NCI-H748 treated with DMSO at 0.1 percent for 48 hours (cell line): ENCODE measurements at regions not wholly inside any gene's neighbourhood (a gene's known extent, or its start where the extent isn't known, plus 50 kb on each side); places are given as distances from the start of the nearest gene placed in this dataset.

ENCODE experiments used
- DNase-seq: peaks from one replicate; lab custom pipeline; 2025; lab: John Stamatoyannopoulos, UW

GRCh38 chr13:84332346-84332745, 450.1 kb upstream of the SLITRK1 start:
- no peak for DNase-seq

DNA sequence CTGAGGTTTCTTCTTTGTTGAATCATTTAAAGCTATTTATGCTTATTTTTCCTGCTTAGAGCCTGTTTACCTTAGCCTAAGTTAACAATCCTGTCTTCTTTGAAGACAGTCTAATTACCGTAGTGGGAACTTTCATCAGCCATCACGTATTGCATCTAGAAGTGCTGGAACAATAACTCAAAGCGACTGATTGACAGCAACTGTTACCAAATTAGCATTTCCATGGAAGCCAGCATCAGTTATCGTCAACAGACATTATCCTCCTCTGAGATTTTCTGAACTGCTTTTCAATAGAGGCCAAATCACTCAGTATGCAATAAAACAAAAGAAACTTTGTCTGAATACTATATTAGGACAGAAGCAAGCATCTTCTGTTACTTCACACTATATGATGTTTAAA, 433.3 kb upstream of the SLITRK1 start:
- peak; percentile 41 for DNase-seq

GRCh38 chr13:84303035-84303434, 420.8 kb upstream of the SLITRK1 start:
- DNase-seq, result no peak

DNA sequence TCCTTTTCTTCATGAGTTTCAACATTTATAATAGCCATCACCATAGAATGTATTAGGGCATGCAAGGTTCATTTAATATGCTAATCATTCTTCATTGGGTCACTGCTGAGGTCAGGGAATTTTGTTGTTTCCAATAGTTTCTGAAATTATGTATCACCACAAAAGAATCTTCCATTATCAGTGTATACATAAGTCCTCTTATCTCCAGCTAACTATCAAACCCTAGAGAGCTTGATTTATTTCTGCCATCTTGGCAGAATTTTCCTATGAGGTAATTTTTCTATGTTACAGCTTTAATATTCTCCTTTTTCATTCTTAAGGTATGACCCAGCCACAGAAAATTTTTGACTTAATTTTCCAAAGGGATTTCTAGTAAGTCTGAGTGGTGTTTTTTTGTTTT, 415.0 kb upstream of the SLITRK1 start:
- no peak for DNase-seq

DNA sequence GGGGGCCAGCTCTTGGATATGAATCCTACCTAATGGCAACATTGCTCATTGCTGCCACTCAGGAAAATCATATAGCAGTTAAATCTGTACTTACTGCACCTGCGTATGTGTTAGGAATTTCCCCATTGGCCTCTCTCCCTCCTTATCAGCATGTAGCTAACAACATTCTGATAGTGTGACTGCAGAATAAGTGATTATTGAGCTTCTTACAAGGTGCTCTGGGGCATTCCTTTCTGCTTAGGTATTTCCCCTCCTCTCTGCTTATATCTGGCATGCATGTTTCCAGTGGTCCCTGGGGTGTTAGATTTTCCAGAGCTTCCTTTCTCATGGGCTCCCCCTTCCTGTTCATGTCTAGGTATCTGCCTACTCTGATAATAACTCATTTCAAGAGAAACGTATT, 414.1 kb upstream of the SLITRK1 start:
- DNase-seq, result no peak

GRCh38 chr13:84294576-84294975, 412.3 kb upstream of the SLITRK1 start:
- no peak for DNase-seq

GRCh38 chr13:84290386-84290785, 408.1 kb upstream of the SLITRK1 start:
- DNase-seq, result no peak

- DNase-seq, result no peak
These were observed 396.9 kb upstream of the SLITRK1 start for GRCh38 chr13:84279166-84279565.

- no peak for DNase-seq
These were observed 390.7 kb upstream of the SLITRK1 start for GRCh38 chr13:84272877-84273562.

DNA sequence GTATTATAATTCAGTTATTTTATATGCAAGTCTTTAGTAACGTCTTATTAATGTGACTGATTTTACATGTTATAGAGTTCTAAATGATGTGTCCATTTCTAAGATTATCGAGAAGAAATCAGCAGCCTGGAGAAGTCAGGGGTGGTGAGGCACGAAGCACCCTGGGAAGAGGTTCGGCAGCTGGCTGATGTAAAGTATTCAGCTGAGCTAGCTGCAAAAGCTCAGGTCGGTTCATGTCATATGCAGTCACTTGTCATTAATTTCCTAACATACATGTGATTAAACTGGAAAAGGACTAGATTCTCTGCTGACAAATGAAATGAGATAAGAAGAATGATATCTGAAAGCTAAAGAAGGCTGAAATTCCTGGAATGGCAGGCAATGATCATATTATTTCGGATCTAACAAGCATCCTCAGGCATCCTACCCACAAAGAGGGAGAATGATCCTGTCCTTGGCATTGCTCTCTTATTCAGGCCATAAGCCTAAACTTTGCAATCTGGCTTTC, 383.0 kb upstream of the SLITRK1 start:
- DNase-seq, result no peak

DNA sequence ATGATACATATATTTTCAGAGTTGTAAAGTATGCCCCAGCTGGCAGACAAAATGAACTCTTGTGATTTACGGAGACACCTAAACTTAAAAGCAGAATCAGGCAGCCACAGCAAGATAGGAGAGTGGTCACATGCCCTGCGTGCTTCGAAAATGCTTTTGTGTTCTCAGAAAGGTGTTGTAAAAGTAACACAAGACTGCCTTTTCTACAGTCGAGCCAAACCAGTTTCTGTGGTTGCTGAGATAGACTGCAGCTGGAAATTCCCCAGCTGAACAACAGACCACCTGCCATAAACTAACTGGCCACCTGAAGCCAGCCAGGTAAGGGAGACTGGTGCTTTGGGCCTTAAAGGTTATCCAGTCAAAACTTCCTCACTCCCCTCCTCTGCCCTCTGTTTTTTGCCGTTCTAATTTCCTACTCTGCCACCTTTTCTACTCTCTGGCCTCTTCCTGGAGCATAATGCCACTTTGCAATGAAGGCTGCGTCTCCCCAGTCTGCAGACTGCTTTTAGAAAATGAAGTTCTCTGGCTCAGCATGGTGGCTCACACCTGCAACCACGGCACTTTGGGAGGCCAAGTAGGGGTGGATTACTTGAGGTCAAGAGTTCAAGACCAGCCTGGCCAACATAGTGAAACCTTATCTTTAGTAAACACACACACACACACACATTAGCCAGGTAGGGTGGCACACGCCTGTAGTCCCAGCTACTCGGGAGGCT, 381.2 kb upstream of the SLITRK1 start:
- no peak for DNase-seq

DNA sequence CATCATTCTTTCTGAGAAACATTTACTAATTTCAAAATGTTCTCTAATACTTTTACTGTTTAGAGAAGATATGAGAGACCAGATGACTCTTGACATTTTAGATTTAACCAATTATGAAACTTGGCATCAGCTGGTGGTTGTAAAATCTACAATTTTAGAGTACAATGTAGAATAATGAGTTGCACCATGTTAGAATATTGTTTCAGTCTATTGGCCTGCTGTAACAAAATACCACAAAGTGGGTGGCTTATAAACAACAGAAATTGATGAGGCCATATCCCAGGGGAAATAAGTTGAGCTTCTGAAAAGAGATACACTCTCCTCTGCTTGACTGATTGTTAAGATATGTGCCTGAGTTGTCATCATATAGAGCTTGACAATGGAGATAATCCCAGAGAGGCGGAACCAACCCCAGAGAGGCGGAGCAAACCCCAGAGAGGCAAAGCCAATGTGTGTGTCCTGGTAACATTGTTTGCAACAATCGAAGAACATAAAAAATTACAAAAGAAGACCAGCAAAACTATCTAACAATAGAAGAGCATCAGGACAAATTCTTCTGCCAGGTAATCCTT, 373.0 kb upstream of the SLITRK1 start:
- no peak for DNase-seq

- DNase-seq, result no peak
These were observed 367.2 kb upstream of the SLITRK1 start for GRCh38 chr13:84249463-84249862.

DNA sequence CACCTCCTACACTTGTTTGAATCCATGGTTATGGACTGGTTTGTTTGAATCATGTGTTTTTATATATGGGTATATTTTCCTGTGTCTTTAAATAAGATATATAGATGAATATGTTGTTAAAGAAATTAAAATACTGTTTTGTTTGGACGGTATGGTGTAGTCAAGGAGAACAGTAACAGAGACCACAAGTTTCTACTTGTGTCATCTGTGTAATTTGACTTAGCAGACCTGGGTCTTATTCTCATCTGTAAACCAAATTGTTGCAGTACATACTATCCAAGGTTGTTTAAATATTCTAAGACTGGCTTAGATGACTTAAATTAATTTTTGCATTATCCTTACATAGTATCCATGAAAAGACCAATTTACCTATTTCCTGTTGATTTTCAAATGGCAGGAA, 361.1 kb upstream of the SLITRK1 start:
- DNase-seq, result no peak

DNA sequence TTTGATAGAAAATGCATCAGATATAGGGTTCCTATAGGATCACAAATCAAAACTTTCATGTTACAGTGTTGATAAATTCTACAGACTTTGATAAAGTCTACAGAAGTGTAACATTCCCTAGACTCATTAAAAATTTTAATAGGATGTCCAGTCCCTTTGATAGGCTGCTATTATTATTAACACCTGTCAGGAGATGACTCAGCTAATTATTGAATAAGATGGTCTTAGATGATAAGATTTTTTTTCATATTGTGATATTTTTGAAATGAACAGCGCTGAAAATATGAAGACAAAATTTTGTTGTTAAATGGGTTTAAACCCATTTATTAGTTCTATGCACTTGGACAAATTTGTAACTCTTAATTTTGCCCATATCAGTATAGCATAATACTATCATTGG, 356.8 kb upstream of the SLITRK1 start:
- no peak for DNase-seq

DNA sequence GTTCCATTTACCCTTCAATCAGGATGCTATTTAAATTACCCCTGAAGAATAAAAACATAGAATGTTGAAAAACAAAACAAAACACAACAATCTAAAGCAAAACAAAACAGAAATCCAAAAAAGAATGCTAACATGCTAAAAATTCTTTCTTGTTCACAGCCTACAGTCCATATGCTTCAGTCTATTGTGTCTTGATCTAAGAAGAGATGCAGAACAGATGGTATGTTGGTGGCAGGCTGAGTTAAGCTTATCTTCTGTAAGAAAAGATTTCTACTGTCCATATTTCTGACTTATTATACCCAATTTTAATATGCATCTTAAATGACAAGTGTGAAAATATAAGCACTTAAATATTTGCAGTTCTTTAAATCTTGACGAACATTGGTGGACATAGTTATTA, 356.1 kb upstream of the SLITRK1 start:
- DNase-seq, result no peak

DNA sequence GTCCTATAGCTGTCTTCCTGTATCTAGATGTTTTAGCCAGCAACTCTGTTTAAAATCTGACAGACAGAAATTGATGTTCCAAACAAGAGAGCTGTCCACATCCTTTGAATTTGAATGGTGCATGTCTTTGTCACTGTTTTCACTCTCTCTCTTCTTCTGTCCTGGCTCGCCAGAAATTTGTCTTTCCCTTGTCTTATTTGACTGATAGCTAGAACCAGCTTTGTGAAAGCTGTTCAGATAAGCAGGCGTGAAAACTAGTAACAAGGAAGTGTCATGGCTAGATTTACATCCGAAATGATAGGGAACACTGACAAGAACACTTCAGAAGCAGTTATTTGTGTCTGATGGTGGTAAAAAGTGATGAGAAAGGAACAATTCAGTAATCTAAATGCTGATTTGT, 354.9 kb upstream of the SLITRK1 start:
- DNase-seq, result no peak

GRCh38 chr13:84234416-84234815, 352.1 kb upstream of the SLITRK1 start:
- DNase-seq, result no peak

DNA sequence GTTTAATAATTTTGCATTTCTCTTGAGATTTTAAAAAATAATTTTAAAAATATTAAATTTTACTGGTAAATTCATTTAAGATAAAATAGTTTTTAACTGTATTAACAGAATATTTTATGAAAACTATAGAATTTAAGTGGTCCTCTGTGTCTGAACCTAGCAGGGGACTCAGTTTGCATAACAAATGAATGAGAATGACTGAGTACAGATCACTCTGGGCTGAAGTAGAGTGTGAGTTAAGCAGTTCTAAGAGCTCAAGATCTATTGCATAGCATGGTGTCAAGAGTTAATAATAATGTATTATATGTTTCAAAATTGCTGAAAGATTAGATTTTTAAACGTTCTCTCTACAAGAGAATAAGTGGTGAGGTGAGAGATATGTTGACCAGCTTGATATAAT, 348.3 kb upstream of the SLITRK1 start:
- no peak for DNase-seq

DNA sequence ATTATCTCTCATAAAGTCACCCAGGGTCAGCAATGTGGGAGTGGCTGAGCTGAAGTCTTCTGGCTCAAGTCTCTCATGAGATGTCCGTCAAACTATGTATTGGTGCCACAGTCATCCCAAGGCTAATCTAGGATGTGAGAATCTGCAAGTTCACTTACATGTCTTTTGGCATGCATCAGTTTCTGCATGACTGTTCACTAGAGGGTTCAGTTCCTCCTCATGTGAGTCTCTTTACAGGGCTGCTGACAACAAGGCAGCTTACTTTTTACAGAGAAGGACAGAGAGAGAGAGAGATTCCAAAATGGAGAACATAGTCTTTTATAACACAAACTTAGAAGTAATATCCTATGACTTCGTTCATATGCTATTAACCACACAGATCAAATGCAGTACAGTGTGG, 328.8 kb upstream of the SLITRK1 start:
- DNase-seq, result no peak

- DNase-seq, result no peak
These were observed 326.1 kb upstream of the SLITRK1 start for GRCh38 chr13:84208246-84208910.

GRCh38 chr13:84207509-84207908, 325.2 kb upstream of the SLITRK1 start:
- DNase-seq, result no peak

GRCh38 chr13:84200971-84201370, 318.7 kb upstream of the SLITRK1 start:
- no peak for DNase-seq
